ENCODE measurements at regions not wholly inside any gene's neighbourhood (a gene's known extent, or its start where the extent isn't known, plus 50 kb on each side); places are given as distances from the start of the nearest gene placed in this dataset.

- TF ChIP-seq POLR2A (IDR thresholded peaks at IDR 0.05) (no peak), POLR2AphosphoS5 (IDR thresholded peaks at IDR 0.05) (no peak), CTCF (IDR thresholded peaks at IDR 0.05 in 8 of 11, conservative IDR thresholded peaks at IDR 0.05 in 3 of 11) (no peak)
Measured at GRCh38 chr18:54755456-54755855, 72.8 kb upstream of the RAB27B start.
